DMS79 treated with DMSO at 0.1 percent for 48 hours (cell line): ENCODE measurements at regions not wholly inside any gene's neighbourhood (a gene's known extent, or its start where the extent isn't known, plus 50 kb on each side); places are given as distances from the start of the nearest gene placed in this dataset.
"Not testable (repeated sequence)": the region's sequence is repeated elsewhere in the genome, so short reads cannot be mapped to it uniquely, and the experiment has no call there.

Experiments used
- DNase-seq: peaks from one replicate; lab custom pipeline; 2025; lab: John Stamatoyannopoulos, UW

- DNase-seq: no peak
These were observed 391.6 kb upstream of the PROK2 start for GRCh38 chr3:72176537-72177041.

- DNase-seq: no peak
These were observed 390.4 kb upstream of the PROK2 start for GRCh38 chr3:72175296-72175858.

- no peak for DNase-seq
These were observed 389.9 kb upstream of the PROK2 start for GRCh38 chr3:72174890-72175289.

- DNase-seq: no peak
These were observed 389.1 kb upstream of the PROK2 start for GRCh38 chr3:72174040-72174439.

- DNase-seq: no peak
These were observed 387.0 kb upstream of the PROK2 start for GRCh38 chr3:72171946-72172345.

GRCh38 chr3:72171463-72171881 lies 386.5 kb upstream of the PROK2 start:
- no peak for DNase-seq

- no peak for DNase-seq
These were observed 384.9 kb upstream of the PROK2 start for GRCh38 chr3:72169561-72170472.

GRCh38 chr3:72169120-72169519 lies 384.2 kb upstream of the PROK2 start:
- DNase-seq: no peak

- no peak for DNase-seq
These were observed 380.9 kb upstream of the PROK2 start for GRCh38 chr3:72165808-72166207.

GRCh38 chr3:72165317-72165716 lies 380.4 kb upstream of the PROK2 start:
- no peak for DNase-seq

GRCh38 chr3:72164635-72164978 lies 379.7 kb upstream of the PROK2 start:
- no peak for DNase-seq

- no peak for DNase-seq
These were observed 379.1 kb upstream of the PROK2 start for GRCh38 chr3:72163809-72164634.

GRCh38 chr3:72162649-72163184 lies 377.8 kb upstream of the PROK2 start:
- peak; percentile 15 for DNase-seq

- peak; percentile 15 for DNase-seq
These were observed 377.1 kb upstream of the PROK2 start for GRCh38 chr3:72161881-72162595.

- not testable (repeated sequence) for DNase-seq
These were observed 376.3 kb upstream of the PROK2 start for GRCh38 chr3:72161285-72161684.

GRCh38 chr3:72160351-72160750 lies 375.4 kb upstream of the PROK2 start:
- DNase-seq: no peak

- no peak for DNase-seq
These were observed 374.5 kb upstream of the PROK2 start for GRCh38 chr3:72159487-72159886.

- peak; percentile 19 for DNase-seq
These were observed 373.8 kb upstream of the PROK2 start for GRCh38 chr3:72158639-72159326.

GRCh38 chr3:72157748-72158638 lies 373.0 kb upstream of the PROK2 start:
- no peak for DNase-seq
